Endodermal cell (in vitro differentiated cells): ENCODE measurements at regions not wholly inside any gene's neighbourhood (a gene's known extent, or its start where the extent isn't known, plus 50 kb on each side); places are given as distances from the start of the nearest gene placed in this dataset.
"Not testable (repeated sequence)": the region's sequence is repeated elsewhere in the genome, so short reads cannot be mapped to it uniquely, and the experiment has no call there.

Experiments used
- DNase-seq: peaks from one replicate; pipeline ENCODE4 v3.0.0-alpha.2; 2017
- H3K27ac ChIP-seq: 2 replicates; pipeline ENCODE4 v1.5.1; 2013; ENCODE audit warnings: mild to moderate bottlenecking, low read depth, low read length, moderate library complexity
- H3K27me3 ChIP-seq: 2 replicates; pipeline ENCODE4 v1.6.1; 2013; ENCODE audit warnings: mild to moderate bottlenecking, low read length, moderate library complexity; ENCODE audit not compliant: insufficient read depth, control insufficient read depth, poor library complexity, severe bottlenecking
- H3K36me3 ChIP-seq: 2 replicates; pipeline ENCODE4 v1.7.0; 2013; ENCODE audit warnings: mild to moderate bottlenecking, low read length, moderate library complexity; ENCODE audit not compliant: control insufficient read depth, insufficient read depth
- H3K4me1 ChIP-seq: one replicate; pipeline ENCODE4 v1.7.0; 2013; ENCODE audit warnings: low read length; ENCODE audit not compliant: control insufficient read depth, insufficient read depth
- H3K4me3 ChIP-seq: 2 replicates; pipeline ENCODE4 v1.5.1; 2013; ENCODE audit warnings: mild to moderate bottlenecking, low read length, moderate library complexity
- H3K9ac ChIP-seq: 2 replicates; pipeline ENCODE4 v1.6.1; 2013; ENCODE audit warnings: mild to moderate bottlenecking, low read length, moderate library complexity; ENCODE audit not compliant: poor library complexity, severe bottlenecking; ENCODE audit errors: extremely low read depth
- H3K9me3 ChIP-seq: 2 replicates; pipeline ENCODE4 v1.6.1; 2013; ENCODE audit warnings: mild to moderate bottlenecking, low read length, moderate library complexity; ENCODE audit not compliant: control insufficient read depth
- H3K27ac Mint-ChIP-seq: 2 replicates; pipeline ENCODE4 v1.8.0; 2020; ENCODE audit warnings: mixed read lengths
- H3K27me3 Mint-ChIP-seq: 2 replicates; pipeline ENCODE4 v1.8.0; 2021; ENCODE audit warnings: mild to moderate bottlenecking, mixed read lengths; ENCODE audit not compliant: insufficient read depth
- H3K36me3 Mint-ChIP-seq: 2 replicates; pipeline ENCODE4 v1.8.0; 2020; ENCODE audit warnings: low read depth, mixed read lengths
- H3K4me1 Mint-ChIP-seq: 2 replicates; pipeline ENCODE4 v1.8.0; 2020; ENCODE audit warnings: mixed read lengths
- H3K4me3 Mint-ChIP-seq: 2 replicates; pipeline ENCODE4 v1.8.0; 2020; ENCODE audit warnings: mild to moderate bottlenecking, moderate library complexity, mixed read lengths
- H3K9me3 Mint-ChIP-seq: 2 replicates; pipeline ENCODE4 v1.8.0; 2020; ENCODE audit warnings: mild to moderate bottlenecking, mixed read lengths
- WGBS, 2 experiments: methylation state at CpG; one replicate each; pipeline versions ENCODE4 v1.1.5 to v1.1.7; 2013; ENCODE audit warnings: missing lambda C conversion rate in 2 of 2, mixed read lengths in 1 of 2; ENCODE audit not compliant: insufficient coverage in 1 of 2, insufficient read length in 1 of 2; 5-methylcytosine and 5-hydroxymethylcytosine counted together
- TF ChIP-seq, protein P1 (sequence below): fragments of 200-600 bp; sonication (generic); conservative IDR thresholded peaks from 2 replicates; pipeline ENCODE4 v1.5.0; 2021; ENCODE audit warnings: antibody characterized with exemption, mild to moderate bottlenecking

DNA sequence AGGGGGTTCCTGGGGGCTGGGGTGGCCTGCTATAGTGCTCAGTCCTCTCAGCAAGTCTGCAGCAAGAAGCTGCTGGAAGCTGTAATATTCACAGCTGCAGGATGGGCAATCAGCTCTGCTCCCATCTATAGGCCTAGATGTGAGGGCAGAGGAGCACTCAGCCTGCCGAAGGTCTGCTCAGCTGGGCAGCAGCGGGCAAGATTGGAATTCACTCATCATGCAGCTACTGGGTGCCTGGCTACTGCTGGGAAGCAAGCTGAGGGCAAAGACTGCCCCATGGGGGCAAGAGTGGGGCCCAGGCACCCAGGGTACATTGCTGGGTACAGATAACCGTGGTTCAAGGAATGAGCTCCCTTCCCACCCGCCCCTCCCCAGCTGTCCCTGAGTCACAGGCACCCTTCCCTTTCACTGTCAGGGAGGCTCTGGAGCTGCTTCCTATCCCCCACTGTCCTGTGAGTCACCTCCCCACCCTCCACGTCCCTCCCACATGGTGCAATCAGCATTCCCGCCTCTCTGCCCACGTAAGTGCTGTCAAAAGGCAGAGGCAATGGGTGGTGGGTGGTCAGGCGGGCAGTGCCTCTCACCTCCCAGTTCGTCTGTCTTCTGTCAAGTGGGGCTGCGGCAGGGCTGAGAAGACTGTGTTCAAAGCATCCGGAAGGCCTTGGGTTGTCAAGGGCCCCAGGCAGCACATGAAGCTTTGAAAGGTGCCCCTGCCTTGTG lies 169.2 kb downstream of the TRIM43 start:
- Mint-ChIP-seq H3K9me3 (no peaks in the 10 kb centered on the region), H3K27me3 (peaks cover 5% of the 10 kb centered on the region), H3K36me3 (no peaks in the 10 kb centered on the region), H3K4me1 (no peaks in the 10 kb centered on the region), H3K27ac (no peak overlapping the region), H3K4me3 (no peak overlapping the region)
- H3K4me1 ChIP-seq: no peaks in the 10 kb centered on the region
- H3K9ac ChIP-seq: no peak overlapping the region
- H3K27me3 ChIP-seq: no peaks in the 10 kb centered on the region
- 77 to 78% methylated on average over 4 to 11 of the region's 11 CpGs for WGBS, 2 experiments
- TF ChIP-seq, protein P1, sequence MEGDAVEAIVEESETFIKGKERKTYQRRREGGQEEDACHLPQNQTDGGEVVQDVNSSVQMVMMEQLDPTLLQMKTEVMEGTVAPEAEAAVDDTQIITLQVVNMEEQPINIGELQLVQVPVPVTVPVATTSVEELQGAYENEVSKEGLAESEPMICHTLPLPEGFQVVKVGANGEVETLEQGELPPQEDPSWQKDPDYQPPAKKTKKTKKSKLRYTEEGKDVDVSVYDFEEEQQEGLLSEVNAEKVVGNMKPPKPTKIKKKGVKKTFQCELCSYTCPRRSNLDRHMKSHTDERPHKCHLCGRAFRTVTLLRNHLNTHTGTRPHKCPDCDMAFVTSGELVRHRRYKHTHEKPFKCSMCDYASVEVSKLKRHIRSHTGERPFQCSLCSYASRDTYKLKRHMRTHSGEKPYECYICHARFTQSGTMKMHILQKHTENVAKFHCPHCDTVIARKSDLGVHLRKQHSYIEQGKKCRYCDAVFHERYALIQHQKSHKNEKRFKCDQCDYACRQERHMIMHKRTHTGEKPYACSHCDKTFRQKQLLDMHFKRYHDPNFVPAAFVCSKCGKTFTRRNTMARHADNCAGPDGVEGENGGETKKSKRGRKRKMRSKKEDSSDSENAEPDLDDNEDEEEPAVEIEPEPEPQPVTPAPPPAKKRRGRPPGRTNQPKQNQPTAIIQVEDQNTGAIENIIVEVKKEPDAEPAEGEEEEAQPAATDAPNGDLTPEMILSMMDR: no peak
- no peak overlapping the region for H3K4me3 ChIP-seq
- H3K36me3 ChIP-seq: no peaks in the 10 kb centered on the region
- H3K27ac ChIP-seq: no peak overlapping the region
- DNase-seq: peak; percentile 33
- H3K9me3 ChIP-seq: no peaks in the 10 kb centered on the region

DNA sequence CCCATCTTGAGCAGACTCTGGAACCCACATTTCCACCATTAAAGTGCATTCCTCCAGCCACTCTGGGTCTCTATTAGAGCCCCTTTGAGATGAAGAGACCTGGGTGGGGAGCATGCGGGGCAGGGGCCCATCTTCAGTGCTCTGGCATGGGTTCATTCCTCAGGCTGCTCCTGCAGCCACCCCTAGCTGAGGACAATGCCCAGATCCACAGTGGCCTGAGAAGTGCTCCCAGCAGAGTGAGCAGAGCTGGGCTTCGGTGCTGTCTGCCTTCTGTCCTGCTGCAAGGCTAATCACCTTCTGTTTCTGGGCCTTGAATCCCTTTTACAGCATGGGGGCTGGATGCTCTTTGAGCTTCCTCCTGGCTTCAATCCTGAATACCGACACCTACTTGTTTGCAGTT lies 169.8 kb downstream of the TRIM43 start:
- no peak overlapping the region for H3K27ac ChIP-seq
- H3K36me3 Mint-ChIP-seq: no peaks in the 10 kb centered on the region
- H3K4me1 ChIP-seq: no peaks in the 10 kb centered on the region
- DNase-seq: peak; percentile 28
- no peaks in the 10 kb centered on the region for H3K9me3 ChIP-seq
- no peak overlapping the region for H3K9ac ChIP-seq
- H3K27me3 ChIP-seq: no peaks in the 10 kb centered on the region
- no peak overlapping the region for H3K4me3 Mint-ChIP-seq
- no peaks in the 10 kb centered on the region for H3K4me1 Mint-ChIP-seq
- no peaks in the 10 kb centered on the region for H3K36me3 ChIP-seq
- no peak overlapping the region for H3K4me3 ChIP-seq
- H3K27ac Mint-ChIP-seq: no peak overlapping the region
- peaks cover 5% of the 10 kb centered on the region for H3K27me3 Mint-ChIP-seq
- TF ChIP-seq, protein P1: no peak
- 79 to 100% methylated on average over 3 of the region's 3 CpGs for WGBS, 2 experiments
- H3K9me3 Mint-ChIP-seq: no peaks in the 10 kb centered on the region

DNA sequence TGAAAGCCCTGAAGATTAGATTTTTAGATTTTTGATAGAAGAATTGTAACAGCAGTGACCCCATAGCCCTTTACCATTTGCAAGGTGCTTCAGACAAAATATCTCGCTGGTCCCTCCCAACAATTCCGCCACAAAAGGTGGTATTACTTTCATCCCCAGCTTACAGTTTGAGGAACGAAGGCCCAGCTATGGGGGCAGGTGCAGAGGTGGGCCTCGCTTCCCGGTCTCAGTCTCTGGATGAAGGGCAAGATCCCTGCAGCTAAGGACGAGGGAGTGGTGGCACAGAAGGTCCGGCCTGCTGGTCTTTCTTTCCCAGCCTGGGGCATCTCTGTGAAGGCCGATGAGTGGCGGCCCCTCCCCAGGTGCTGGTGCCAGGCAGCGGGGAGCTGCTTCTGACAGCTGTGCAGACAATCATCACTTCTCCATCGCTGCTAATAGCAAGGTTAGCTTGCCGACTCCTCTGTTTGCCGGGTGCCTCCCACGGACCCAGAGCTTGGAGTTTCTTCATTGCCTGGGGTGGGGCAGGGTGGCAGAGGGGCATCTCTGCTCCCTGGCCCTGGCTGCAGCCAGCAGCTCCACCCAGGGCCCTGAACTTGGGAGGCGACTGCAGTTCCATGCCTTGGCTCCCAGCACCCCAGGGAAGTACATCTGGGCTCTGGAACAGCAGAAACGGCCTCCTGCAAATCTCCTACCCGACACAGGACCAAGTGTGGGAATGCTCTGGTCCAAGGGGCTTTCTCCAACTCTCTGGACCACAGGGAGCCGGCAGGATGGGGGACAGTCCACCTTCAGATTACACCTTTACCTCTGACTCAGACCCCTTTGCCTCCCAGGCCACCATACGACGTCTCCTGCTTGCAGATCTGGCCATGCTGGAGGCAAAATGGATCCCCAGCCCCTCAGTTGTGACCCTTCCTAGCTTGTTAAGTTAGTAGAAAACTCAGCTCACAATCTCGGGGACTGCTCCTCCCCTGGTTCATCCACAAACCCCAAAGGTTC lies 170.5 kb downstream of the TRIM43 start:
- H3K27me3 Mint-ChIP-seq, H3K36me3 ChIP-seq, H3K27ac Mint-ChIP-seq, H3K9ac ChIP-seq, H3K27me3 ChIP-seq, H3K4me3 Mint-ChIP-seq, H3K9me3 Mint-ChIP-seq, H3K4me1 Mint-ChIP-seq, H3K27ac ChIP-seq, H3K9me3 ChIP-seq, DNase-seq, H3K4me3 ChIP-seq, H3K4me1 ChIP-seq, H3K36me3 Mint-ChIP-seq: not testable (repeated sequence)
- WGBS, 2 experiments: 84 to 95% methylated on average over 13 to 21 of the region's 21 CpGs

DNA sequence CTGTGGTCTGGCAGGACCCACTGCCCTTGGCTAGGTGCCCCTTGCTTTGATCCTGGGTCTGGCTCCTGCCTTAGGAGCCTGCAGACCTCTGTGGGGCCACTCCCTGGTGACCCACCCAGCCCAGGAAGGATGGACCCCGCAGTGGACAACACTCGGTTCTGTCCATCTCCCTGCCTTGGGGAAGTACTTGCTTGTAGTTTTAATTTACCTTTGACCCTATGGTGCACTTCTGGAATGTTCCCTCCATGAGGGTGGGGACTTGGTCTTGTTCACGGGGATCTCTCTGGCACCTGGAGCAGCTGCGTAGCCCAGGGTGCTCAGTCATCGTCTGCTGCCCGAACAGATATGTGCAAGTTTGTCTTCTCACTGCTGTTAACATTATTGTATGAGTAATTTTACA lies 171.3 kb downstream of the TRIM43 start:
- H3K4me1 ChIP-seq, H3K4me1 Mint-ChIP-seq, H3K27me3 Mint-ChIP-seq, H3K36me3 ChIP-seq, H3K4me3 ChIP-seq, H3K36me3 Mint-ChIP-seq, H3K27ac ChIP-seq, H3K27ac Mint-ChIP-seq, H3K9me3 ChIP-seq, H3K4me3 Mint-ChIP-seq, H3K9me3 Mint-ChIP-seq, DNase-seq, H3K27me3 ChIP-seq, H3K9ac ChIP-seq: not testable (repeated sequence)
- WGBS, 2 experiments: 90 to 94% methylated on average over 4 to 6 of the region's 6 CpGs

DNA sequence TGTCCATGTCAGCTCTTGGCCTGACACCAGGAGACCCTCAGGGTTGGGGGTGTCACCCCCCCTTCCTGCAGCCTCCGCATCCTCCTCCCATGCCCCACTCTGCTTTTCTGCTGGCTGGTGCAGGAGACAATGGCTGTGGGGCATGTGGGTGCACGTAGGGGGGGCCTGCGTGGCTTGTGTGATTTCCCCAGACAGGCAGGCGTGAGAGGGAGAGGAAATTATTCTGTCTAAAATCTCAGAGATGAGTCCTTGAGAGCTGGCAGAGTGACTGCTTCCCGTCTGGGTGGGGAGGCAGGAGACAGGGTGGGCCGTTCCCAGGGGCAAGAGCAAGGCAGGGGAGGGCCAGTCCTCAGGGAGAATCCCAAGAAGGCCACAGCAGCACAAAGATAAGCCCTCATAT lies 173.2 kb downstream of the TRIM43 start:
- peaks cover 10% of the 10 kb centered on the region for H3K27me3 Mint-ChIP-seq
- not testable (repeated sequence) for H3K4me1 Mint-ChIP-seq, H3K27ac ChIP-seq, H3K9me3 ChIP-seq, H3K9me3 Mint-ChIP-seq, H3K4me3 ChIP-seq, H3K9ac ChIP-seq, H3K4me3 Mint-ChIP-seq, H3K27me3 ChIP-seq, H3K27ac Mint-ChIP-seq, H3K36me3 Mint-ChIP-seq, H3K4me1 ChIP-seq, DNase-seq, H3K36me3 ChIP-seq
- WGBS, 2 experiments: 72 to 100% methylated on average over 2 to 5 of the region's 6 CpGs
